GM23338 (cell line): ENCODE measurements at regions not wholly inside any gene's neighbourhood (a gene's known extent, or its start where the extent isn't known, plus 50 kb on each side); places are given as distances from the start of the nearest gene placed in this dataset.

ENCODE experiments used
- ATAC-seq: fragments of 200-7000 bp; cut with Tn5 transposase; 3 replicates; pipeline ENCODE4 v1.9.1; 2020
- DNase-seq: peaks from one replicate; pipeline ENCODE4 v3.0.0-alpha.2; 2015; ENCODE audit warnings: low spot score
- H2AFZ ChIP-seq: fragments of 200-600 bp; sonication (generic); 2 replicates; pipeline ENCODE4 v1.8.0; 2016; ENCODE audit warnings: antibody characterized with exemption, mild to moderate bottlenecking, moderate library complexity
- H3F3A ChIP-seq: fragments of 200-600 bp; sonication (generic); replicated peaks from 2 replicates; pipeline ENCODE4 v1.8.0; 2017; ENCODE audit warnings: antibody characterized with exemption, mixed run types, low read depth
- H3K27ac ChIP-seq: fragments of 200-600 bp; sonication (generic); 2 replicates; pipeline ENCODE4 v1.6.1; 2016; ENCODE audit warnings: low read depth
- H3K27me3 ChIP-seq: fragments of 200-600 bp; sonication (generic); 2 replicates; pipeline ENCODE4 v1.8.0; 2016; ENCODE audit warnings: mild to moderate bottlenecking, mixed run types, moderate library complexity; ENCODE audit not compliant: insufficient read depth
- H3K36me3 ChIP-seq: fragments of 200-600 bp; sonication (generic); 2 replicates; pipeline ENCODE4 v1.8.0; 2016; ENCODE audit warnings: mild to moderate bottlenecking; ENCODE audit not compliant: insufficient read depth
- H3K4me1 ChIP-seq: fragments of 200-600 bp; sonication (generic); 2 replicates; pipeline ENCODE4 v1.8.0; 2016; ENCODE audit warnings: mild to moderate bottlenecking, moderate library complexity; ENCODE audit not compliant: insufficient read depth
- H3K4me2 ChIP-seq: fragments of 200-600 bp; sonication (generic); 2 replicates; pipeline ENCODE4 v1.7.1; 2017; ENCODE audit warnings: mixed run types
- H3K4me3 ChIP-seq: fragments of 200-600 bp; sonication (generic); 2 replicates; pipeline ENCODE4 v1.6.1; 2016; ENCODE audit warnings: mixed run types
- H3K79me2 ChIP-seq: fragments of 200-600 bp; sonication (generic); replicated peaks from 2 replicates; pipeline ENCODE4 v1.8.0; 2017; ENCODE audit warnings: mild to moderate bottlenecking; ENCODE audit not compliant: insufficient read depth
- H3K9me2 ChIP-seq: fragments of 200-600 bp; sonication (generic); 2 replicates; pipeline ENCODE4 v1.8.0; 2017; ENCODE audit not compliant: insufficient read depth
- H4K20me1 ChIP-seq: fragments of 200-600 bp; sonication (generic); replicated peaks from 2 replicates; pipeline ENCODE4 v1.8.0; 2017; ENCODE audit warnings: mild to moderate bottlenecking; ENCODE audit not compliant: insufficient read depth
- H3K27ac Mint-ChIP-seq: 2 replicates; pipeline ENCODE4 v1.8.0; 2020; ENCODE audit warnings: inconsistent platforms, mild to moderate bottlenecking, moderate library complexity, mixed read lengths
- H3K27me3 Mint-ChIP-seq: 3 replicates; pipeline ENCODE4 v1.8.0; 2022; ENCODE audit warnings: low read depth, mild to moderate bottlenecking, moderate library complexity, mixed read lengths, inconsistent platforms; ENCODE audit not compliant: insufficient read depth, poor library complexity
- H3K36me3 Mint-ChIP-seq: 3 replicates; pipeline ENCODE4 v1.8.0; 2021; ENCODE audit warnings: low read depth, mild to moderate bottlenecking, inconsistent platforms, moderate library complexity, mixed read lengths
- H3K4me1 Mint-ChIP-seq: 3 replicates; pipeline ENCODE4 v1.8.0; 2020; ENCODE audit warnings: mild to moderate bottlenecking, inconsistent platforms, mixed read lengths
- H3K4me3 Mint-ChIP-seq: 3 replicates; pipeline ENCODE4 v1.8.0; 2021; ENCODE audit warnings: moderate library complexity, mild to moderate bottlenecking, inconsistent platforms, mixed read lengths
- H3K9me3 Mint-ChIP-seq: 3 replicates; pipeline ENCODE4 v1.8.0; 2020; ENCODE audit warnings: moderate library complexity, mild to moderate bottlenecking, inconsistent platforms, mixed read lengths
- CREB1 ChIP-seq: fragments of 250-450 bp; sonication (Bioruptor Pico); IDR thresholded peaks from 2 replicates; pipeline ENCODE4 v1.5.0; 2020; ENCODE audit warnings: low read depth, mild to moderate bottlenecking, moderate library complexity
- CTCF ChIP-seq, 2 experiments: fragments of 200-600 bp in 1 of 2; sonication (generic) in 1 of 2; conservative IDR thresholded peaks; 2 replicates each; pipeline versions ENCODE4 v1.5.1 to v1.6.1; 2016 to 2017; ENCODE audit warnings: antibody characterized with exemption in 2 of 2, low read depth in 2 of 2, mild to moderate bottlenecking in 2 of 2, moderate library complexity in 1 of 2
- EZH2 ChIP-seq: fragments of 200-600 bp; sonication (generic); IDR thresholded peaks from one replicate; pipeline ENCODE4 v1.8.0; 2017; ENCODE audit warnings: antibody characterized with exemption, mild to moderate bottlenecking, low read depth; ENCODE audit not compliant: unreplicated experiment
- EZH2phosphoT487 ChIP-seq: fragments of 200-600 bp; sonication (generic); IDR thresholded peaks from one replicate; pipeline ENCODE4 v1.8.1; 2018; ENCODE audit warnings: antibody characterized with exemption; ENCODE audit not compliant: unreplicated experiment
- JUNB ChIP-seq: IDR thresholded peaks from one replicate; pipeline ENCODE4 v1.6.1; 2016; ENCODE audit warnings: antibody characterized with exemption; ENCODE audit not compliant: unreplicated experiment
- NANOG ChIP-seq: IDR thresholded peaks from 2 replicates; pipeline ENCODE4 v1.6.1; 2016; ENCODE audit warnings: antibody characterized with exemption, borderline replicate concordance
- POLR2AphosphoS5 ChIP-seq: IDR thresholded peaks from 2 replicates; pipeline ENCODE4 v1.6.1; 2016; ENCODE audit warnings: antibody characterized with exemption, low read depth
- REST ChIP-seq: IDR thresholded peaks from one replicate; pipeline ENCODE4 v1.6.1; 2018; ENCODE audit warnings: antibody characterized with exemption; ENCODE audit not compliant: unreplicated experiment
- STAT1 ChIP-seq: IDR thresholded peaks from one replicate; pipeline ENCODE4 v1.6.1; 2016; ENCODE audit warnings: antibody characterized with exemption; ENCODE audit not compliant: unreplicated experiment
- ZNF114 ChIP-seq: fragments of 250-450 bp; sonication (Bioruptor Pico); IDR thresholded peaks from 2 replicates; pipeline ENCODE4 v1.5.0; 2020; ENCODE audit warnings: mild to moderate bottlenecking, moderate library complexity
- ZNF331 ChIP-seq: fragments of 250-450 bp; sonication (Bioruptor Pico); IDR thresholded peaks from 2 replicates; pipeline ENCODE4 v1.5.0; 2020; ENCODE audit warnings: low read depth, mild to moderate bottlenecking, moderate library complexity
- ZNF462 ChIP-seq: fragments of 250-450 bp; sonication (Bioruptor Pico); IDR thresholded peaks from 2 replicates; pipeline ENCODE4 v1.5.0; 2020; ENCODE audit warnings: mild to moderate bottlenecking, moderate library complexity

DNA sequence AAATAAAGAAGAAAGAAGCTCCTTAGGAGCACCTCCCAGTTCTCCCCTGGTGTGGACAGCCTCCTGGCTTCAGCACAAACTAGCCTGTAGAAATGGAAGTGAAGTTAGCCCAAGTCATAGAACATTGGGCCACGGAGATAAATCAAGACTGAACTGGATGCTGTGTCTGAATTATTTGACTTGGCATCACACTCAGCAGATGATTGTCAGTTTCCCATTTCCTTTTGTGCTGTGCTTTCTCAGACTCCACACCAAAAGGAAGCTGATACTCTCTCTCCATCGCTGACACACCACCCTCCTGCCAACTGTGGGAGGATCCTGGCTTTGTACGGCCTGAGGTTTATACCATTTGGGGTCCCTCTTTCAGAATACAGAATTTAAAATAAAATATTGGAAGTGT lies 209.8 kb downstream of the TFAP2A start:
- Mint-ChIP-seq H3K4me1 (peaks cover 3% of the 10 kb centered on the region; the same call in 1 of the 3 replicates), H3K36me3 (no peaks in the 10 kb centered on the region; the same call in 1 of the 3 replicates), H3K4me3 (no peak overlapping the region), H3K9me3 (peaks cover 5% of the 10 kb centered on the region; the same call in 2 of the 3 replicates), H3K27ac (no peak overlapping the region), H3K27me3 (no peaks in the 10 kb centered on the region)
- no peaks in the 10 kb centered on the region for H3K79me2 ChIP-seq
- no peaks in the 10 kb centered on the region for H4K20me1 ChIP-seq
- no peaks in the 10 kb centered on the region for H3K4me1 ChIP-seq
- H3K4me2 ChIP-seq = no peak overlapping the region
- no peak overlapping the region for H2AFZ ChIP-seq
- no peak for TF ChIP-seq ZNF462 (CRISPR knock-in tag)
- TF ChIP-seq STAT1 = no peak
- TF ChIP-seq CREB1 = no peak
- TF ChIP-seq REST = no peak
- no peak for TF ChIP-seq POLR2AphosphoS5
- TF ChIP-seq EZH2 = no peak
- no peak for TF ChIP-seq CTCF (conservative IDR thresholded peaks at IDR 0.05; ENCODE audit: low read depth in 2 of 2)
- TF ChIP-seq ZNF331 (CRISPR knock-in tag) = no peak
- no peak for TF ChIP-seq ZNF114
- no peak for TF ChIP-seq NANOG
- TF ChIP-seq EZH2phosphoT487 = no peak
- TF ChIP-seq JUNB = no peak
- no peaks in the 10 kb centered on the region for H3F3A ChIP-seq
- DNase-seq = no peak
- no peaks in the 10 kb centered on the region for H3K27me3 ChIP-seq
- 0 out of 2 replicates have a peak, but pooled peaks cover 7% of the 10 kb centered on the region for H3K9me2 ChIP-seq
- ATAC-seq = no peak
- H3K4me3 ChIP-seq = no peak overlapping the region
- H3K27ac ChIP-seq = no peak overlapping the region
- no peaks in the 10 kb centered on the region for H3K36me3 ChIP-seq
